Panc1 (cell line): ENCODE measurements at regions not wholly inside any gene's neighbourhood (a gene's known extent, or its start where the extent isn't known, plus 50 kb on each side); places are given as distances from the start of the nearest gene placed in this dataset.

Source experiments
- ATAC-seq: fragments of 200-7000 bp; cut with Tn5 transposase; 2 replicates; pipeline ENCODE4 v1.9.1; 2020; ENCODE audit warnings: mild to moderate bottlenecking, moderate library complexity
- BruUV-seq: library from RNA; stranded (reverse); fragments of 400-500 nt; replicated peaks from 2 replicates; lab custom pipeline; 2021; lab: Mats Ljungman, UMichigan
- CTCF ChIA-PET: fragments of 300-600 bp; sonication (Branson Sonifier 250); formaldehyde crosslinking; loops from one replicate; lab custom pipeline; 2022; ENCODE audit warnings: antibody characterized with exemption; lab: Charles Lee
- POLR2A ChIA-PET: fragments of 300-600 bp; sonication (Branson Sonifier 250); formaldehyde crosslinking; loops from one replicate; lab custom pipeline; 2022; ENCODE audit warnings: antibody characterized with exemption; lab: Charles Lee
- DNase-seq: peaks from one replicate; pipeline ENCODE4 v3.0.0-alpha.2; 2010; ENCODE audit warnings: low read depth, low spot score
- H3K27ac ChIP-seq: 2 replicates; pipeline ENCODE4 v1.5.1; 2011; ENCODE audit warnings: mild to moderate bottlenecking, low read length, inconsistent platforms
- H3K27me3 ChIP-seq: fragments of 200-500 bp; sonication (Bioruptor generic); 2 replicates; pipeline ENCODE4 v1.6.0; 2014; ENCODE audit warnings: low read length, inconsistent platforms; ENCODE audit not compliant: control insufficient read depth, insufficient read depth
- H3K36me3 ChIP-seq: fragments of 200-500 bp; sonication (Bioruptor generic); 2 replicates; pipeline ENCODE4 v1.5.1; 2014; ENCODE audit warnings: inconsistent platforms, mild to moderate bottlenecking, low read length, moderate library complexity; ENCODE audit not compliant: control insufficient read depth, insufficient read depth
- H3K4me1 ChIP-seq: 2 replicates; pipeline ENCODE4 v1.5.1; 2011; ENCODE audit warnings: inconsistent platforms, mild to moderate bottlenecking, low read length, moderate library complexity; ENCODE audit not compliant: control insufficient read depth, insufficient read depth
- H3K4me3 ChIP-seq, 2 experiments: 2 replicates each; pipeline ENCODE4 v1.5.1; 2011 to 2012; ENCODE audit warnings: low read depth in 2 of 2, low read length in 2 of 2, mild to moderate bottlenecking in 2 of 2, inconsistent platforms in 1 of 2, moderate library complexity in 1 of 2
- H3K9me3 ChIP-seq: fragments of 200-500 bp; sonication (Bioruptor generic); 2 replicates; pipeline ENCODE4 v1.5.1; 2014; ENCODE audit warnings: low read depth, mild to moderate bottlenecking, inconsistent platforms, low read length, moderate library complexity; ENCODE audit not compliant: control insufficient read depth, insufficient read depth
- POLR2AphosphoS5 ChIP-seq: IDR thresholded peaks from 2 replicates; pipeline ENCODE4 v1.6.1; 2012; ENCODE audit warnings: mild to moderate bottlenecking, low read depth, low read length, moderate library complexity
- SIN3A ChIP-seq: IDR thresholded peaks from 2 replicates; pipeline ENCODE4 v1.6.1; 2012; ENCODE audit warnings: low read depth, mild to moderate bottlenecking, low read length, moderate library complexity, borderline replicate concordance; ENCODE audit not compliant: insufficient read depth
- TCF7L2 ChIP-seq: IDR thresholded peaks from 2 replicates; pipeline ENCODE4 v1.6.1; 2011; ENCODE audit warnings: mild to moderate bottlenecking, low read depth, low read length, inconsistent platforms
- in situ Hi-C: cut with HindIII; loops from 2 replicates; pipeline ENCODE4 v1.10.0; 2016; ENCODE audit warnings: low sequenced_read_pairs, low pct_unique_long_range_greater_than_20kb
- intact Hi-C: fragments of 100-400 bp; cut with micrococcal nuclease; formaldehyde crosslinking; loops from one replicate; pipeline ENCODE4 v1.10.0; 2022; ENCODE audit not compliant: unreplicated experiment
- TF ChIP-seq, protein P1 (sequence below): fragments of 450-650 bp; IDR thresholded peaks from 2 replicates; pipeline ENCODE4 v1.5.1; 2017; ENCODE audit warnings: mild to moderate bottlenecking
- TF ChIP-seq, protein P2 (sequence below), 2 experiments: IDR thresholded peaks; 2 replicates each; pipeline ENCODE4 v1.6.1; 2011 to 2012; ENCODE audit warnings: low read depth in 2 of 2, control low read depth in 1 of 2, low read length in 1 of 2, mild to moderate bottlenecking in 1 of 2, moderate library complexity in 1 of 2; ENCODE audit not compliant: insufficient read depth in 1 of 2

DNA sequence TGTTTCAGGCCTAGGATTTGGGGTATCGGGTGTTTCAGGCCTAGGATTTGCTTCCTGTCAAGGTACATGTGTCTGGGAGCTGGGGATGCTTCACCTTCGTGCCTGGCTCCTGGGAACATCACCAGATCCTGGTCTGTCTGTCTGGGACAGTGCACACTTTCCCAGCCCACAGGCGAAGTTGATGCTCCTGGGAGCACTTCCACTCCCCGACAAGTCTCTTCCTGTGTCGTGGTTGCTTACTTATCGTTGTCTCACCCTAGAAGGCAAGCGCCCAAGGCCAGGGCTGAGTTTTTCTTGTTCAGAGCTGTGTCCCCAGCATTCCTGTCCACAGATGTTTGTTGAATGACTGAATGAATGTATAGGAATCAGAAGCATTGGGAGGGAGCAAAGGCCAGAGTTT is 71.5 kb downstream of the LINC01488 start:
- Histone ChIP-seq H3K36me3 (no peaks in the 10 kb centered on the region), H3K4me1 (no peaks in the 10 kb centered on the region), H3K4me3 (no peak overlapping the region), H3K9me3 (peaks cover 7% of the 10 kb centered on the region; the same call in 1 of the 2 replicates), H3K27me3 (no peaks in the 10 kb centered on the region), H3K27ac (no peak overlapping the region)
- POLR2A ChIA-PET: no interaction called here
- ATAC-seq (no peak), DNase-seq (no peak)
- no peak for TF ChIP-seq TCF7L2
- TF ChIP-seq SIN3A: no peak
- TF ChIP-seq, protein P1, sequence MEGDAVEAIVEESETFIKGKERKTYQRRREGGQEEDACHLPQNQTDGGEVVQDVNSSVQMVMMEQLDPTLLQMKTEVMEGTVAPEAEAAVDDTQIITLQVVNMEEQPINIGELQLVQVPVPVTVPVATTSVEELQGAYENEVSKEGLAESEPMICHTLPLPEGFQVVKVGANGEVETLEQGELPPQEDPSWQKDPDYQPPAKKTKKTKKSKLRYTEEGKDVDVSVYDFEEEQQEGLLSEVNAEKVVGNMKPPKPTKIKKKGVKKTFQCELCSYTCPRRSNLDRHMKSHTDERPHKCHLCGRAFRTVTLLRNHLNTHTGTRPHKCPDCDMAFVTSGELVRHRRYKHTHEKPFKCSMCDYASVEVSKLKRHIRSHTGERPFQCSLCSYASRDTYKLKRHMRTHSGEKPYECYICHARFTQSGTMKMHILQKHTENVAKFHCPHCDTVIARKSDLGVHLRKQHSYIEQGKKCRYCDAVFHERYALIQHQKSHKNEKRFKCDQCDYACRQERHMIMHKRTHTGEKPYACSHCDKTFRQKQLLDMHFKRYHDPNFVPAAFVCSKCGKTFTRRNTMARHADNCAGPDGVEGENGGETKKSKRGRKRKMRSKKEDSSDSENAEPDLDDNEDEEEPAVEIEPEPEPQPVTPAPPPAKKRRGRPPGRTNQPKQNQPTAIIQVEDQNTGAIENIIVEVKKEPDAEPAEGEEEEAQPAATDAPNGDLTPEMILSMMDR: no peak
- TF ChIP-seq, protein P2, sequence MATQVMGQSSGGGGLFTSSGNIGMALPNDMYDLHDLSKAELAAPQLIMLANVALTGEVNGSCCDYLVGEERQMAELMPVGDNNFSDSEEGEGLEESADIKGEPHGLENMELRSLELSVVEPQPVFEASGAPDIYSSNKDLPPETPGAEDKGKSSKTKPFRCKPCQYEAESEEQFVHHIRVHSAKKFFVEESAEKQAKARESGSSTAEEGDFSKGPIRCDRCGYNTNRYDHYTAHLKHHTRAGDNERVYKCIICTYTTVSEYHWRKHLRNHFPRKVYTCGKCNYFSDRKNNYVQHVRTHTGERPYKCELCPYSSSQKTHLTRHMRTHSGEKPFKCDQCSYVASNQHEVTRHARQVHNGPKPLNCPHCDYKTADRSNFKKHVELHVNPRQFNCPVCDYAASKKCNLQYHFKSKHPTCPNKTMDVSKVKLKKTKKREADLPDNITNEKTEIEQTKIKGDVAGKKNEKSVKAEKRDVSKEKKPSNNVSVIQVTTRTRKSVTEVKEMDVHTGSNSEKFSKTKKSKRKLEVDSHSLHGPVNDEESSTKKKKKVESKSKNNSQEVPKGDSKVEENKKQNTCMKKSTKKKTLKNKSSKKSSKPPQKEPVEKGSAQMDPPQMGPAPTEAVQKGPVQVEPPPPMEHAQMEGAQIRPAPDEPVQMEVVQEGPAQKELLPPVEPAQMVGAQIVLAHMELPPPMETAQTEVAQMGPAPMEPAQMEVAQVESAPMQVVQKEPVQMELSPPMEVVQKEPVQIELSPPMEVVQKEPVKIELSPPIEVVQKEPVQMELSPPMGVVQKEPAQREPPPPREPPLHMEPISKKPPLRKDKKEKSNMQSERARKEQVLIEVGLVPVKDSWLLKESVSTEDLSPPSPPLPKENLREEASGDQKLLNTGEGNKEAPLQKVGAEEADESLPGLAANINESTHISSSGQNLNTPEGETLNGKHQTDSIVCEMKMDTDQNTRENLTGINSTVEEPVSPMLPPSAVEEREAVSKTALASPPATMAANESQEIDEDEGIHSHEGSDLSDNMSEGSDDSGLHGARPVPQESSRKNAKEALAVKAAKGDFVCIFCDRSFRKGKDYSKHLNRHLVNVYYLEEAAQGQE (IDR thresholded peaks at IDR 0.05; ENCODE audit: insufficient read depth in 1 of 2, low read depth in 2 of 2, low read length in 1 of 2): no peak
- TF ChIP-seq POLR2AphosphoS5: no peak
- intact Hi-C loops (no loop called here), in situ Hi-C loops (no loop called here)
- BruUV-seq: no TSS peak
- CTCF ChIA-PET: no interaction called here

DNA sequence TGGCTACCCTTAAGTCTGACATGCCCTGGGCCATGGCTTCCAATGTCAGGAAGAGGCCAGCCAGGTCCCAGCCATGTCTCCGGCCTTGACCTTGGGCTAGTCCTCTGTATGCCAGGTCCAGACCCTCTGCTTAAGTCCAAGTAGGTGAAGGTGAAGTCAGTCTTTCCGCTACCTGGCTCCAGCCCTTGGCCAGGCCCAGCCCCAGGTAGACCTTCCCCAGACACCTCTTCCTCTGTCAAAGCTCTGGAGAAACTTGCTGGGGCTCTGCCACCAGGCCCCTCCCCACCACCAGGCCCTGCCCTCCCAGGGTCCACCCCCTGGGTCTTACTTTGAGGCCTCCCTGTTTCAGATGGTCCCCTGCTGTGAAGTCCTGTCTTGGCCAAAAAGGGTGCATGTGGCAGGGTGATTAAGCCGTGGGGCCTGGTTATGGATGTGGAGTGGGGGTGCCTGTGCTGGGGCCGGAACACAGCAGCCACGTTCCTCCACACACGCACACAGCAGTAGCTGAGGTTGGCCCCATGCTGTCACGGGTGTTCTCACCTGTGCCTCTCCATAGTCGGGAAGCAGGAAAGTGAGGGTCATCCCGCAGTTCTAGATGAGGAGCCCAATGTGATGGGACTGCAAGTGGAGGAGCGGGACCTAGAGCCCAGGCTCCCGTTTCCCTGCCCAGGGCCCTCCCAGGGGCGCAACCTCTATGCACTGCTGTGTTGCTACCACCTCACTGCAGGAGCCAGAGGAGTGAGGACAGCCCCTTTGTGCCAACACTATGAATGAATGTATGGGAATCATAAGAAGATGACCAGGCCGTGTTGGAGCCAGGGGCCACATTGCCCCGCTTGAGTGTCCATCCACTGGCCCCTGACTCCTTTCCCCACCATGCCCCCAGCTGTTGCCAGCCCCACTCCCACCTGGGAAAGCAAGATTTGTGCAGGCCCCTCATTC is 72.2 kb downstream of the LINC01488 start:
- ChIA-PET CTCF (no interaction called here), POLR2A (no interaction called here)
- no peaks in the 10 kb centered on the region for H3K27me3 ChIP-seq
- no peak for DNase-seq
- H3K9me3 ChIP-seq: peaks cover 7% of the 10 kb centered on the region; the same call in 1 of the 2 replicates
- no peak overlapping the region for H3K4me3 ChIP-seq
- H3K4me1 ChIP-seq: no peaks in the 10 kb centered on the region
- no peaks in the 10 kb centered on the region for H3K36me3 ChIP-seq
- intact Hi-C loops: no loop called here
- no peak overlapping the region for H3K27ac ChIP-seq
- TF ChIP-seq, protein P1: no peak
- TF ChIP-seq, protein P2 (IDR thresholded peaks at IDR 0.05; ENCODE audit: insufficient read depth in 1 of 2, low read depth in 2 of 2, low read length in 1 of 2): no peak
- TF ChIP-seq POLR2AphosphoS5: no peak
- no peak for TF ChIP-seq TCF7L2
- TF ChIP-seq SIN3A: no peak
- ATAC-seq: peak; percentile 64
- in situ Hi-C loops: no loop called here
- no TSS peak for BruUV-seq
